EL (cell line): ENCODE measurements at regions not wholly inside any gene's neighbourhood (a gene's known extent, or its start where the extent isn't known, plus 50 kb on each side); places are given as distances from the start of the nearest gene placed in this dataset.

Source experiments
- DNase-seq: peaks from one replicate; pipeline ENCODE4 v3.0.0-alpha.2; 2016

- DNase-seq = no peak
These were observed 336.7 kb upstream of the C16orf82 start for GRCh38 chr16:26729951-26730541.

GRCh38 chr16:26731729-26732128 is 335.0 kb upstream of the C16orf82 start:
- no peak for DNase-seq

- DNase-seq = no peak
These were observed 333.0 kb upstream of the C16orf82 start for GRCh38 chr16:26733710-26734109.

- no peak for DNase-seq
These were observed 331.2 kb upstream of the C16orf82 start for GRCh38 chr16:26735521-26735920.

GRCh38 chr16:26736084-26736483 is 330.6 kb upstream of the C16orf82 start:
- no peak for DNase-seq

GRCh38 chr16:26740771-26741170 is 326.0 kb upstream of the C16orf82 start:
- DNase-seq = no peak

- DNase-seq = no peak
These were observed 324.7 kb upstream of the C16orf82 start for GRCh38 chr16:26742040-26742439.

GRCh38 chr16:26744430-26744829 is 322.3 kb upstream of the C16orf82 start:
- DNase-seq = no peak

GRCh38 chr16:26747760-26748159 is 319.0 kb upstream of the C16orf82 start:
- DNase-seq = no peak

GRCh38 chr16:26749072-26749471 is 317.7 kb upstream of the C16orf82 start:
- no peak for DNase-seq

- DNase-seq = no peak
These were observed 314.6 kb upstream of the C16orf82 start for GRCh38 chr16:26752166-26752565.

GRCh38 chr16:26756633-26757032 is 310.1 kb upstream of the C16orf82 start:
- no peak for DNase-seq

GRCh38 chr16:26762594-26762993 is 304.1 kb upstream of the C16orf82 start:
- DNase-seq = no peak

GRCh38 chr16:26765087-26765486 is 301.6 kb upstream of the C16orf82 start:
- DNase-seq = no peak

GRCh38 chr16:26768385-26769010 is 298.2 kb upstream of the C16orf82 start:
- no peak for DNase-seq

GRCh38 chr16:26770547-26770946 is 296.2 kb upstream of the C16orf82 start:
- DNase-seq = no peak

GRCh38 chr16:26772503-26772902 is 294.2 kb upstream of the C16orf82 start:
- no peak for DNase-seq

GRCh38 chr16:26777821-26778220 is 288.9 kb upstream of the C16orf82 start:
- DNase-seq = no peak

GRCh38 chr16:26787924-26788323 is 278.8 kb upstream of the C16orf82 start:
- no peak for DNase-seq

- DNase-seq = no peak
These were observed 275.6 kb upstream of the C16orf82 start for GRCh38 chr16:26791169-26791568.

- no peak for DNase-seq
These were observed 271.5 kb upstream of the C16orf82 start for GRCh38 chr16:26795184-26795583.

- DNase-seq = no peak
These were observed 265.1 kb upstream of the C16orf82 start for GRCh38 chr16:26801628-26802027.

GRCh38 chr16:26802440-26802839 is 264.3 kb upstream of the C16orf82 start:
- DNase-seq = no peak

GRCh38 chr16:26802965-26803364 is 263.8 kb upstream of the C16orf82 start:
- DNase-seq = no peak

GRCh38 chr16:26806657-26807056 is 260.1 kb upstream of the C16orf82 start:
- no peak for DNase-seq
